GM12873 (cell line): ENCODE measurements at regions not wholly inside any gene's neighbourhood (a gene's known extent, or its start where the extent isn't known, plus 50 kb on each side); places are given as distances from the start of the nearest gene placed in this dataset.

Experiments used
- TF ChIP-seq, protein P1 (sequence below): IDR thresholded peaks from 2 replicates; pipeline ENCODE4 v1.5.1; 2012; ENCODE audit warnings: low read depth, mild to moderate bottlenecking, moderate library complexity, low read length, control low read depth; ENCODE audit not compliant: insufficient read depth; ENCODE audit errors: missing control alignments

- TF ChIP-seq, protein P1, sequence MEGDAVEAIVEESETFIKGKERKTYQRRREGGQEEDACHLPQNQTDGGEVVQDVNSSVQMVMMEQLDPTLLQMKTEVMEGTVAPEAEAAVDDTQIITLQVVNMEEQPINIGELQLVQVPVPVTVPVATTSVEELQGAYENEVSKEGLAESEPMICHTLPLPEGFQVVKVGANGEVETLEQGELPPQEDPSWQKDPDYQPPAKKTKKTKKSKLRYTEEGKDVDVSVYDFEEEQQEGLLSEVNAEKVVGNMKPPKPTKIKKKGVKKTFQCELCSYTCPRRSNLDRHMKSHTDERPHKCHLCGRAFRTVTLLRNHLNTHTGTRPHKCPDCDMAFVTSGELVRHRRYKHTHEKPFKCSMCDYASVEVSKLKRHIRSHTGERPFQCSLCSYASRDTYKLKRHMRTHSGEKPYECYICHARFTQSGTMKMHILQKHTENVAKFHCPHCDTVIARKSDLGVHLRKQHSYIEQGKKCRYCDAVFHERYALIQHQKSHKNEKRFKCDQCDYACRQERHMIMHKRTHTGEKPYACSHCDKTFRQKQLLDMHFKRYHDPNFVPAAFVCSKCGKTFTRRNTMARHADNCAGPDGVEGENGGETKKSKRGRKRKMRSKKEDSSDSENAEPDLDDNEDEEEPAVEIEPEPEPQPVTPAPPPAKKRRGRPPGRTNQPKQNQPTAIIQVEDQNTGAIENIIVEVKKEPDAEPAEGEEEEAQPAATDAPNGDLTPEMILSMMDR = no peak
These were observed 76.8 kb downstream of the OLIG3 start for GRCh38 chr6:137417396-137417795.

DNA sequence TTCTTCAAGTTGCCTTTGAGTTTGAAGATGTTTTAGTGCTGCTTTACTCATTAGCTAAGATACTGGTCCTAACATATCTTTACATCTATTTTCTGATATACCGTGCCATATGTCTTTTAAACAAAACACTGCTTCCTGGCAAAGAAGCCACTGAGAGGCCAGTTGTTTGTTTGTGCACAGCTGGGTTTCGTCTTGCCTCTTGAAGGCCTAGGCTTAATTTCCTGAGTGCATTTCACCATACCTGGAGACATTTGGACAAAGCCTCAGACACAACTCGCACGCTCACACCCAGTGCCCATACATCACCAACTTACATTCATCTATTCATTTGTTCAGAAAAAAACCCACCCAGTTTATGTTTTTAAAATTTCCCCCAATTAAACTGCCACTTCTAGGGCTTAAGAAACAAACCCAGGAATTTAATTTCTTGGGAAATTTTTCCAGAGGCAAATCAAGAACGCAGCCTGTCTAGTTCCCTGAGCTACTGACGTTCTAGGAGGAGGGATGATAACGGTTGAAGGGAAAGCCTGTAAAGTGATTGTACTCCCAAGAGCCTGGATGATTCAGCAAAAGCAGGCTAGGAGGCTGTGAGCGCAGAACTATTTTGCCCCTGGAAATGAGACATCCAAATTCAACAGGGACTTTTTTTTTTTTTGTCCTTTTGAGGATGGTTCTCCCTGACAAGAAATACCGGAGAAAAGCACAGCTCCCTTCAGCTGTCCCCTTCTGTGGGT is 77.7 kb downstream of the OLIG3 start:
- TF ChIP-seq, protein P1 = no peak

DNA sequence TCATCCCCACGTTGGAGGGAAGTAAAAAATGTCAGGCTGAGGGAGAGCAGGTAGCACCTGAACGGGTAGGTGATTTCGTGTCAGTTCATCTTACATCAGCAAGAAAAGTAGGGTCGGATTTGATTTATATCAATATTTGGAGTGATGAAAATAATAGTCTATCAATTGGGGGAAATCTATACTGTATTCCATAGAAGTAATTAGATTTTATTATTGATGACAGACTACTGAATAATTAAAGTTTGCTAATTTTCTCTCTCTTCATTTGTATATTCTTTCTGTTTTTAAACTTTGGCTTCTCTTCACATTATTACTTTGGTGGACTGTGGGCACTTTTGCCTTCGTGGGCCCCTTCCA is 78.4 kb downstream of the OLIG3 start:
- TF ChIP-seq, protein P1 = no peak

DNA sequence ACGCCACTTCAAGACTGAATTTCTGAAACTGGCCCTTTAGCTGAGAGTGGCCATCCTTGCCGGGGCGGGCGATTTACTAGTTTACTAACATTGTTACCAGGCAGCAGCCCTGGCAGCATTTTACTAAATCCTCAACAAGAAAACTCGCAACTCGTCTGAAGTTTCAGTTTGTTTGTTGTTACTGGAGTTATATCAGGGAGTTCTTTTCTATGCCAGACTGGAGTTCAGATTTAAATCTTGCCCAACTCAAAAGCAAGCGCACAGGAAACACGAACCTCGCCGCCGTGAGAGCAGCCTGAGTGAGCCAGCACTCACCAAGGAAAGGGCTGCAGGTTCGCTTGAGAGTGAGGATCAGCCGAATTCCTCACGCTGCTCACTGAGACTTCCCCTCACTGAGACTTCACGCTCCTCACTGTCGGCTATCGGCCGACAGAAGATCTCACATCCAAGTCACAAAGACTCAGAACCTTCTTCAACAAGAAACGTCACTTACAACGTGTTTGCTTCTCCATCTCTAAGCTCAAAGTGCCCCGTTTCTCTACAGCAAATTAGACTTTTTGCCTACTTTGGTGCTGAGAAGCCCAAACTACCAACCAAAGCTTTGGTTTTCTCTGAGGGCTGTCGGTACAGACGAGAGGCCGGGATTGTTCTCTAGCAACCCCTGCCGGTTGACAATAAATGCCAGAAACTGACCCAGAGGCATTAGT is 78.9 kb downstream of the OLIG3 start:
- TF ChIP-seq, protein P1 = peak; percentile 84

DNA sequence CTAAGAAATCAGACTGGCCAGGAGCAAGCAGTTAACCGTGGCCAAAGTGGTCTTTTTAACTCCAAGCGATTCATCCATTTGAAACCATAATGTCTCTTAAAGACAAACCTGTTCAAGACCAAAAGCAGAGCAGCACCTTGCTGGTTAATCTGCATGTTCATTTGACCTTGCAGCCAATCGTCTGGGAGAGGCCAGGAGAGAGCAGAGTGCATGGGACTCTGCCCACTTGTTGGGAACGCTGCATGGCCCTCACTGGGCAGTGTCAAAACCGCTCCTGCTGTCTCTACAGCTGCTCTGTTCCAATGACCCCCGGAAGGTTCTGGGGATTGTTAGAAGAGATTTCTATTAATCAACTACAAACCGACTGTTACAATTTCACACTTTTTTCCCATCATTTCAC is 79.6 kb downstream of the OLIG3 start:
- TF ChIP-seq, protein P1 = no peak

GRCh38 chr6:137413482-137413881 is 80.7 kb downstream of the OLIG3 start:
- TF ChIP-seq, protein P1 = no peak

DNA sequence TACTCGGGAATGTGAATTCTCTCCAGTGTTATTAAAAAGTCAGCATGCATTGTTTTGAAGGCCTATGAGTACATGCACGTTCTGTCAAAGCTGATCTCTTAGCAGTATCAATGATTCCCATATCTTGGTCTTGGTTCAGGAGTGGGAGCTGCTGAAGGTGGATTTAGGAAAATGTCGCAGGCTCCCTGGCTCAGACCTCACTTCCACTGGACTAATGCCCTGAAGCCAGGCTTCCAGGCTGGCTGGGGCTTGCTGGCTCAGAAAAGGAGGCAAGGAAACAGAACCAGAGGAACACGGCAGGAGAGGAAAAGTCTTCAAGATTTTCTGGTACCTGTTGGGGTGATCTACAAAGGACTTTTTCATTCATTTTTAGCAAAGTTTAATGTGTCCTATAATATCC is 81.6 kb downstream of the OLIG3 start:
- TF ChIP-seq, protein P1 = no peak
